ENCODE measurements at regions not wholly inside any gene's neighbourhood (a gene's known extent, or its start where the extent isn't known, plus 50 kb on each side); places are given as distances from the start of the nearest gene placed in this dataset.

DNA sequence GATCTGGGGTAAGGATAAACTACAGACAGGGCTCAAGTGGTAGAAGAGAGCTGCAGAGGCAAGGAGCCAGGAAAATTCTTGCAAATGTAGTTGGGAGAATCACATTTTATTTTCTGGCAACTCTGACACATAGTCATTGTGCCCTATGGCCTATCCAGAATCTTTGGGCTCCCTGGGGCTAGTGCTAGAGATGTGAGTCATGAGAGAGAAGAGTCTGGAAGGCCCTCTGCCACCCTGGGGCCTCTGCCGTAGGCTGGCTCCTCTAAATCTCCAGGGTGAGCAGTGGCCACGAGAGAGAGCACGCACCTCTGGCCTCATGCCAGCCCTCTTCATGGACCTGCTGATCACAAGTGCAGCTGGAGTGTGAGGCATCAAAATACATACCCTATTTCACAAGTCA, 74.3 kb upstream of the SSBP2 start:
- no peak for TF ChIP-seq POLR2A (IDR thresholded peaks at IDR 0.05)
- TF ChIP-seq, protein P1, sequence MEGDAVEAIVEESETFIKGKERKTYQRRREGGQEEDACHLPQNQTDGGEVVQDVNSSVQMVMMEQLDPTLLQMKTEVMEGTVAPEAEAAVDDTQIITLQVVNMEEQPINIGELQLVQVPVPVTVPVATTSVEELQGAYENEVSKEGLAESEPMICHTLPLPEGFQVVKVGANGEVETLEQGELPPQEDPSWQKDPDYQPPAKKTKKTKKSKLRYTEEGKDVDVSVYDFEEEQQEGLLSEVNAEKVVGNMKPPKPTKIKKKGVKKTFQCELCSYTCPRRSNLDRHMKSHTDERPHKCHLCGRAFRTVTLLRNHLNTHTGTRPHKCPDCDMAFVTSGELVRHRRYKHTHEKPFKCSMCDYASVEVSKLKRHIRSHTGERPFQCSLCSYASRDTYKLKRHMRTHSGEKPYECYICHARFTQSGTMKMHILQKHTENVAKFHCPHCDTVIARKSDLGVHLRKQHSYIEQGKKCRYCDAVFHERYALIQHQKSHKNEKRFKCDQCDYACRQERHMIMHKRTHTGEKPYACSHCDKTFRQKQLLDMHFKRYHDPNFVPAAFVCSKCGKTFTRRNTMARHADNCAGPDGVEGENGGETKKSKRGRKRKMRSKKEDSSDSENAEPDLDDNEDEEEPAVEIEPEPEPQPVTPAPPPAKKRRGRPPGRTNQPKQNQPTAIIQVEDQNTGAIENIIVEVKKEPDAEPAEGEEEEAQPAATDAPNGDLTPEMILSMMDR (IDR thresholded peaks at IDR 0.05): no peak
